D721Med (cell line): ENCODE measurements at regions not wholly inside any gene's neighbourhood (a gene's known extent, or its start where the extent isn't known, plus 50 kb on each side); places are given as distances from the start of the nearest gene placed in this dataset.
"Not testable (repeated sequence)": the region's sequence is repeated elsewhere in the genome, so short reads cannot be mapped to it uniquely, and the experiment has no call there.

ENCODE experiments used
- DNase-seq: peaks from one replicate; pipeline ENCODE4 v3.0.0; 2011; ENCODE audit warnings: low spot score; ENCODE audit not compliant: insufficient read length
- FAIRE-seq: peaks from 2 replicates; lab custom pipeline; 2011; peaks lifted over from hg19 to GRCh38; lab: Jason Lieb, UNC
- CTCF ChIP-seq: IDR thresholded peaks from 2 replicates; pipeline ENCODE4 v1.5.1; 2012; ENCODE audit warnings: mild to moderate bottlenecking, control low read depth; ENCODE audit not compliant: insufficient read depth; ENCODE audit errors: missing control alignments

- TF ChIP-seq CTCF = no peak
- DNase-seq = no peak
- FAIRE-seq = no peak
Observed at GRCh38 chr4:16413814-16414555, 187.7 kb upstream of the TAPT1 start.

- TF ChIP-seq CTCF = no peak
- no peak for DNase-seq
- no peak for FAIRE-seq
Observed at GRCh38 chr4:16411501-16412085, 185.3 kb upstream of the TAPT1 start.

GRCh38 chr4:16393216-16393615 is 166.9 kb upstream of the TAPT1 start:
- DNase-seq, FAIRE-seq: not testable (repeated sequence)

- FAIRE-seq (no peak), DNase-seq (no peak)
- TF ChIP-seq CTCF = no peak
Observed at GRCh38 chr4:16391196-16391595, 164.9 kb upstream of the TAPT1 start.

- TF ChIP-seq CTCF = no peak
- DNase-seq (no peak), FAIRE-seq (no peak)
Observed at GRCh38 chr4:16387448-16387847, 161.2 kb upstream of the TAPT1 start.

- DNase-seq = no peak
- TF ChIP-seq CTCF = no peak
- FAIRE-seq = no peak
Observed at GRCh38 chr4:16386711-16387320, 160.5 kb upstream of the TAPT1 start.

- DNase-seq = no peak
- FAIRE-seq = no peak
- TF ChIP-seq CTCF = peak; percentile 9
Observed at GRCh38 chr4:16384576-16384975, 158.3 kb upstream of the TAPT1 start.
